ENCODE measurements at regions not wholly inside any gene's neighbourhood (a gene's known extent, or its start where the extent isn't known, plus 50 kb on each side); places are given as distances from the start of the nearest gene placed in this dataset.
"Not testable (repeated sequence)": the region's sequence is repeated elsewhere in the genome, so short reads cannot be mapped to it uniquely, and the experiment has no call there.

GRCh38 chr4:157776930-157777528 lies 395.8 kb downstream of the GASK1B start:
- no peak for DNase-seq

- DNase-seq, result no peak
Measured at GRCh38 chr4:157775971-157776370, 396.9 kb downstream of the GASK1B start.

- no peak for DNase-seq
Measured at GRCh38 chr4:157772907-157773306, 399.9 kb downstream of the GASK1B start.

GRCh38 chr4:157768419-157768818 lies 404.4 kb downstream of the GASK1B start:
- no peak for DNase-seq

- no peak for DNase-seq
Measured at GRCh38 chr4:157763490-157763889, 409.3 kb downstream of the GASK1B start.

DNA sequence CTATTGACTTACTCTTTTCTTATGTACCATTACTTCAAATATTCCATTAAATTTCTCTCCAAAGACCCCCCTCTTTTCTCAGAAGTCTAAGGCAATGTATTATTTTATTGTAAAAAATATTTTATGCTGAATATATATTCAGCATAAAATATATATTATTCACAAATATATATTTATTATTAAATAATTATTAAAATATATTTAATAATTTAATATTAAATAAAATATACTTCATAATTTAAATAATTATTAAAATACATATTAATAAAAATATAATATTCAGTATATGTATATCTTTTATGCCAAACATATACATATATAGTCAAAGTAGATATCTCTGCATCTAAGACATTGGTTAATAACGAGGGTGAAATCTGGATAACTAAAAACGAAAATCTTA lies 418.4 kb downstream of the GASK1B start:
- no peak for DNase-seq

DNA sequence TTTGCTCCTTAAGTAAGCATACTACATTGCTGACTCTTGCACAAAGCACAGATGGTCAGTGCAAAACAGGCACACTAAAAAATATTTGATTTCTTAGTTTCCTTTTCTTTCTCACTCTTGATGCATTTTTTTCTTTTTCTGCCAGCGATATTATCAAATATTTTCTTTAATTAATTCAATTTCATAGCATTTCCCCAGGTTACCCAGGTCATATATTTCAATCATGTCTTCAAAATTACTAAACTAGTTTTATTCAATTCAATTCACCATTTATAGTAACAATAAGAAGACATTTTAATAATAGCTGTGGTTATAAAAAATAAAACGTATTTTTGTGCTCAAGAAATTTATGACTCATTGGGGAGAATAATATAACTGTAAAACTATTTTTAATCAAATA lies 421.2 kb downstream of the GASK1B start:
- DNase-seq, result no peak

GRCh38 chr4:157741642-157742041 lies 431.2 kb downstream of the GASK1B start:
- DNase-seq, result no peak

DNA sequence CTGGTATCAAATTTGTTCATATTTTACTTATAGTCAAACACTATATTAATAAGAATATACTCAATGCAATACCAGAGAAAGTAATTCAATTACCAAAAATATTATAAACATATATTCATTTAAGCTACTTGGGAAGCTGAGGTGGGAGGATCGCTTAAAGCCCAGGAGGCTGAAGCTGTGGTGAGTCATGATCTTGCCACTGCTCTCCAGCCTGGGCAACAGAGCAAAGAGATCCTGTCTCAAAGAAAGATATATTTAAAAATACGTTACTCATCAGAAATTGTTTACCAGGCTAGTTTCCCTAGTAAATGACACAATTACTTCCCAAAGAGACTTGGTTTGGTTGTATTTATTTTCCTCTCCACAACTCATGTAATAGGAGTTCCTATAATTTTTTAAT lies 433.6 kb downstream of the GASK1B start:
- peak; percentile 17 for DNase-seq

GRCh38 chr4:157728215-157728614 lies 444.6 kb downstream of the GASK1B start:
- no peak for DNase-seq

- DNase-seq, result peak; percentile 0
Measured at GRCh38 chr4:157727163-157727562, 445.7 kb downstream of the GASK1B start.

GRCh38 chr4:157722146-157722545 lies 450.7 kb downstream of the GASK1B start:
- DNase-seq, result no peak

DNA sequence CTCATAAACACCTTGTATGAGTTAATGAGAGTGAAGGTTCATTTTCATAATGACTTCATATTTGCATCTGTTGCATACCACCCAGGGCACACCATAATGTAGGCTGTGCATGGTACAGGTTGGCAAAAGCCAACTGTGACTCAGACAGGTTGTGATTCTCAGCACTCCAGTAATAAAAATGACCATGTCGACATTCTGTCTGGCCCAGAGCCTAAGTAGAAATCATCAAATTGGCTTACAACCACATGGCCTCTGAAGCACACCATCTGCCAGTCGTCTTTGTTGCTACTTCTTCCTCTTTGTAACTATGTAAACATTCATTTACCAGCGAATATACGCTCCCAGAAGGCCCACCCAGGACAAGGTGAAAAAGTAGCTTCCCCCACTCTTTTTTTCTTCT lies 459.5 kb downstream of the GASK1B start:
- no peak for DNase-seq

DNA sequence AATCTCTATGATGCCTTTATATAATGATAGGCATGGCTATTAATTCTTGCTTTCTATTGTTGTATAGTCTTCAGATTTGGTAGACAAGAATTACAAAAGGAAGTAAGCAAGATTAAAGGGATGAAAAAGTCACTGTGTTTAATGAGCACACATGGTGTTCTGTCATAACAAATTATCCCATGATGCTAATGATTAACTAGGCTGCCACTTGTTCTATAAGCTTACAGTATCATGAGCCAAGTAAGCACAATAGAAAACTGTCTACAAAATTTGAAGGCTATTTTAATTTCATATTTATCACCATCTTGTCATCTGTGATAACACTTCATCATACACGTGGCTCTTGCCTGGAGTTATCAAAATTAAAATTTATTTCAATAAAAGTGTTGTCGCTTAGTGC lies 466.7 kb downstream of the GASK1B start:
- no peak for DNase-seq

- DNase-seq, result no peak
Measured at GRCh38 chr4:157702831-157703230, 470.0 kb downstream of the GASK1B start.

DNA sequence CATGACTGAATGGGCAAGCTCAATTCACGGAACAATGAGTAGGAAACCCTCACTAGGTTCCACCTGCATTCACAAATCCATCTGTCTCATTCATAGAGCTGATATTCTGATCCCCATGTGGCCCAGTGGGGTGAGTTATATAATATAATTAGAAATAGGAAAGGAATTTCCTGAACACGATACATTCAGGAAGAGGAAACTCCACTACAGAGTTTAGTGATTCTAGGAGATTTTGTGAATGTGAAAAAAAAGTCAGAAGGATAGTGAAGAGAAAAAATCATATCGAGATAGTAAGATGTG lies 471.2 kb downstream of the GASK1B start:
- peak; percentile 1 for DNase-seq

- no peak for DNase-seq
Measured at GRCh38 chr4:157700898-157701694, 471.7 kb downstream of the GASK1B start.

DNA sequence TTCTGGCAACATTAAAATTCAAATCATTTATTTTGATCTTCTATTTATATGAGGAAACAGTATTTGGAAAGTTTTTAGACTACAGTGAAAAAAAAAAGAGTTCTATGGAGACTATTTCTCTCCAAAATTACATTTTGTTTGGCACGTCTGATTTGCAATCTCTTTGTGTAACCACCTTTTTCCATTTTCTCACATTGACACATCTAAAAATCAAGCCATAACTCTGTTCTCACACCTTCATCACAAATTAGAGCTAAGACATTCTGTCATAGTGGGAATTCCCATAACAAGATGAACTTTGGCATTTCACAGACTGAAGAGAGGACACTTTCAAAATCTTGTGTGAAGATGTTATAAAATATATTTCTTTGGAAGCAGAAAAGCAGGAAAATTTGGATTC lies 468.9 kb downstream of the GRIA2 start:
- DNase-seq, result no peak

DNA sequence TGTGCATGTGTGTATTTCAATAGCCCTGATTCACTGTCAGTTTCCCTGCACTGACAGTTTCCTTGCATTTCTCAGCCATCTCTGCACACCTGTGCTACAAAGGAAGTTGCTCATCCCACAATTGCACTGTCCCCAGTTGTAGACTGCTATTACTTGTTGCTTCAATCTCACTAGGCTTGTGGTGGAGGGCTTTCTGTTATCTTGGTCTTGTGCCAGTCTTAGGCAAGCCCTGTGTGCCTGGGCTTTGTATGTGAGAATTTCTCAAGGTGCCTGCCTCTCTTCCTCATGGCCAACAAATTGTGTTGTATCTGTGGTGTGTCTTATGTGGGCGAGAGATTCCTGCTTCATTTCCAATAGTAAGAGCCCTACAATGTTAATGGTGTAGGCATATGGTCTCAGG lies 467.4 kb downstream of the GRIA2 start:
- no peak for DNase-seq

DNA sequence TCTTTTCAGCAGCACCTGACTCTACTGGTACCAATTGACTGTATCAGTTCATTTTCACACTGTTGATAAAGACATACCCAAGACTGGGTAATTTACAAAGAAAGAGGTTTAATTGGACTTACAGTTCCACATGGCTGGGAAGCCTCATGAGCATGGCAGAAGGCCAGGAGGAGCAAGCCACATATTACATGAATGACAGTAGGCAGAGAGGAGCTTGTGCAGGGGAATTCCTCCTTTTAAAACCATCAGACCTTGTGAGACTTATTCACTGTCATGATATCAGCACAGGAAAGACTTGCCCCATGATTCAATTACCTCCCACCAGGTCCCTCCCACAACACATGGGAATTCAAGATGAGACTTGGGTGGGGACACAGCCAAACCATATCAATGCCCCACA lies 458.8 kb downstream of the GRIA2 start:
- not testable (repeated sequence) for DNase-seq

GRCh38 chr4:157678478-157678877 lies 457.9 kb downstream of the GRIA2 start:
- no peak for DNase-seq

GRCh38 chr4:157674699-157675098 lies 454.2 kb downstream of the GRIA2 start:
- no peak for DNase-seq

GRCh38 chr4:157667836-157668235 lies 447.3 kb downstream of the GRIA2 start:
- no peak for DNase-seq

DNA sequence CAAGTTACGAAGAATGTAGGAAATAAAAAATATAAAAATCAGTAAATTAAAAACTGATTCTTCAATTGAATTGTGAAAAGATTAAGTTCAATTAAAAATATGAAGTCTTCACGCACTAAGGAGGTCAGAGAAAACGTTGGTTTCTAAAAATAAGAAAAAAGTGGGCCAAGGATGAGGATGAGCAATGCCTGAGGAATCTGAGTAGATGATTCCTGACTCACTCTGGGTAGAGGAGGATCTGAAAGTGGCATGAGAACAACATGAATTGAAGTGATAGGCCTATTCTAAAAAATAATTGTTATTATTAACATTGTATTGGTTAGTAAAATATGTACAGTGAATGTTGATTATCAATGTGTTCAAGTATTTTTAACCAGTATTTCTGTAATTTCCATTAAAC lies 444.2 kb downstream of the GRIA2 start:
- DNase-seq, result peak; percentile 72
